ENCODE measurements at regions not wholly inside any gene's neighbourhood (a gene's known extent, or its start where the extent isn't known, plus 50 kb on each side); places are given as distances from the start of the nearest gene placed in this dataset.

DNA sequence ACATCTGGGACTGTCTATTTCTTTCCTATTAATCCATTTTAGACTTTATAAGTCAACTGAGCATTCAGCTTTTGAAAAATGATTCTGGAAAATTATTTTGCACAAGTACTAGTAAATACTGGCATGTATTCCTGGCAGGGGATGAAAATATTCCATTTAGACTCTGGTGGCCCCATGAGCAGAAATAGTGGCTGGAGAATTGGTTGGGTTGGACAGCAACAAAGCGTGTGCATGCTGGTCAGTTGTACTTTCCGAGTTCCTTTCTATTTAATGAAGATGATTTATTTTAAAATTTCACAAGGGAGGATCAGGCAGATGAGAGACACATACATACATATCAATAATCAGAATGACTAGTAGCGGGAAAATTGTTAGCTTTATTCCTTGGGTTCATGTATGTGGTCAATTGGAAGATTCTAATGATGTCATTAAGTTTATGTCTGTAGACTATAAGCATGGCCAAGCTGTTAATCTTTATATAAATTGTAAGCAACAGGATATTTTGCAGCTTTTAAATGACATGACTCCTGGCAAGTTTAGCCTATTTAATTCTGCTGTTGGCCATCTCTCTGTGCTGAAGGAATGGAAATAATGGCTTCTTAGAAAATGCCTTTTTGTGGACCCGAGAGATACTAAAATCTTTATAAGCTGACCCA lies 541.6 kb downstream of the SLC4A3 start:
- no peak for ATAC-seq
- H3F3A ChIP-seq (ENCODE audit: low read length, unreplicated experiment), result no peaks in the 10 kb centered on the region
- H3K79me2 ChIP-seq (ENCODE audit: low read length), result no peaks in the 10 kb centered on the region
- H3K27me3 ChIP-seq (ENCODE audit: low read length), result no peaks in the 10 kb centered on the region
- H2AFZ ChIP-seq (ENCODE audit: low read length), result no peak overlapping the region
- H4K20me1 ChIP-seq (ENCODE audit: low read length), result no peaks in the 10 kb centered on the region
- intact Hi-C loops (cut with micrococcal nuclease), result loop anchor here (5.0 kb wide), 2 partner anchors 108 to 513 kb away; no protein-coding TSS in a partner anchor
- no peaks in the 10 kb centered on the region for H3K9me2 ChIP-seq (replicated peaks; ENCODE audit: low read length)
- CTCF ChIA-PET, result no interaction called here
- no peaks in the 10 kb centered on the region for H3K9me3 ChIP-seq (ENCODE audit: low read length)
- H3K27ac ChIP-seq (ENCODE audit: low read length), result no peak overlapping the region
- H3K4me3 ChIP-seq (ENCODE audit: low read length), result no peak overlapping the region
- DNase-seq, result no peak
- TF ChIP-seq, protein P1, sequence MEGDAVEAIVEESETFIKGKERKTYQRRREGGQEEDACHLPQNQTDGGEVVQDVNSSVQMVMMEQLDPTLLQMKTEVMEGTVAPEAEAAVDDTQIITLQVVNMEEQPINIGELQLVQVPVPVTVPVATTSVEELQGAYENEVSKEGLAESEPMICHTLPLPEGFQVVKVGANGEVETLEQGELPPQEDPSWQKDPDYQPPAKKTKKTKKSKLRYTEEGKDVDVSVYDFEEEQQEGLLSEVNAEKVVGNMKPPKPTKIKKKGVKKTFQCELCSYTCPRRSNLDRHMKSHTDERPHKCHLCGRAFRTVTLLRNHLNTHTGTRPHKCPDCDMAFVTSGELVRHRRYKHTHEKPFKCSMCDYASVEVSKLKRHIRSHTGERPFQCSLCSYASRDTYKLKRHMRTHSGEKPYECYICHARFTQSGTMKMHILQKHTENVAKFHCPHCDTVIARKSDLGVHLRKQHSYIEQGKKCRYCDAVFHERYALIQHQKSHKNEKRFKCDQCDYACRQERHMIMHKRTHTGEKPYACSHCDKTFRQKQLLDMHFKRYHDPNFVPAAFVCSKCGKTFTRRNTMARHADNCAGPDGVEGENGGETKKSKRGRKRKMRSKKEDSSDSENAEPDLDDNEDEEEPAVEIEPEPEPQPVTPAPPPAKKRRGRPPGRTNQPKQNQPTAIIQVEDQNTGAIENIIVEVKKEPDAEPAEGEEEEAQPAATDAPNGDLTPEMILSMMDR (conservative IDR thresholded peaks at IDR 0.05; ENCODE audit: low read depth, low read length), result no peak
- TF ChIP-seq EZH2phosphoT487 (IDR thresholded peaks at IDR 0.05; ENCODE audit: borderline replicate concordance, low read length), result no peak
- TF ChIP-seq EZH2 (IDR thresholded peaks at IDR 0.05; ENCODE audit: low read length, unreplicated experiment), result no peak
- POLR2A ChIA-PET (ENCODE audit: unreplicated experiment), result no interaction called here
- peaks cover 12% of the 10 kb centered on the region for H3K4me1 ChIP-seq (ENCODE audit: insufficient read depth, low read length)
- H3K36me3 ChIP-seq (ENCODE audit: low read depth, low read length), result no peaks in the 10 kb centered on the region
- no TSS peak for BruUV-seq (replicated peaks)
- no peak overlapping the region for H3K4me2 ChIP-seq (ENCODE audit: low read length)
- H3K9ac ChIP-seq (ENCODE audit: low read length), result no peak overlapping the region

DNA sequence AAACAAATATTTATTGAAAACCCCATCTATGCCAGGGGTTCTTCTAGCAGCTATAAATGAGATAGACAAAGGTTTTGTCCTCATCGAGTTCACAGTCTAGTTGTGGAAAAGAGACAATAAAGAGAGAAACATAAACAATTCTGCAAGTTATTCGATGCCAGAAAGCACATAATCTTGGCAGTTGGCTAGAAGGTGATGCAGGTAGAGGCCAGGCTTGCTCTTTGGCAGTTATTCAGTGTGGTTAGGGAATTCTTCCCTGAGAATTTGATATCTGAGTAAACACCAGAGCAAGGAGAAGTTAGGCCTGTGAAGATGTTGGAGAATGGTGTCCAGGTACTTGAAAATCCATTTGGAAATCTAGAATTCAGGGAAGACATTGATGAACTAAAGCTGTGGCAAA lies 547.4 kb downstream of the SLC4A3 start:
- Histone ChIP-seq H3K4me2 (ENCODE audit: low read length) (no peak overlapping the region), H2AFZ (ENCODE audit: low read length) (no peak overlapping the region), H3K27me3 (ENCODE audit: low read length) (no peaks in the 10 kb centered on the region), H3F3A (ENCODE audit: low read length, unreplicated experiment) (no peaks in the 10 kb centered on the region), H3K9me2 (replicated peaks; ENCODE audit: low read length) (no peaks in the 10 kb centered on the region), H3K9ac (ENCODE audit: low read length) (no peak overlapping the region), H3K4me1 (ENCODE audit: insufficient read depth, low read length) (peaks cover 31% of the 10 kb centered on the region), H3K4me3 (ENCODE audit: low read length) (no peak overlapping the region), H3K79me2 (ENCODE audit: low read length) (no peaks in the 10 kb centered on the region), H3K9me3 (ENCODE audit: low read length) (no peaks in the 10 kb centered on the region), H3K36me3 (ENCODE audit: low read depth, low read length) (no peaks in the 10 kb centered on the region), H4K20me1 (ENCODE audit: low read length) (no peaks in the 10 kb centered on the region), H3K27ac (ENCODE audit: low read length) (no peak overlapping the region)
- POLR2A ChIA-PET (ENCODE audit: unreplicated experiment), result no interaction called here
- no peak for TF ChIP-seq EZH2 (IDR thresholded peaks at IDR 0.05; ENCODE audit: low read length, unreplicated experiment)
- TF ChIP-seq, protein P1 (conservative IDR thresholded peaks at IDR 0.05; ENCODE audit: low read depth, low read length), result no peak
- intact Hi-C loops (cut with micrococcal nuclease), result no loop called here
- no TSS peak for BruUV-seq (replicated peaks)
- DNase-seq (peak; percentile 51), ATAC-seq (peak; percentile 23; the same call in 1 of the 2 replicates)
- CTCF ChIA-PET, result interaction anchor here (0.7 kb wide), 1 partner anchor 520 kb away, joined by 3 read pairs; no protein-coding TSS in a partner anchor

DNA sequence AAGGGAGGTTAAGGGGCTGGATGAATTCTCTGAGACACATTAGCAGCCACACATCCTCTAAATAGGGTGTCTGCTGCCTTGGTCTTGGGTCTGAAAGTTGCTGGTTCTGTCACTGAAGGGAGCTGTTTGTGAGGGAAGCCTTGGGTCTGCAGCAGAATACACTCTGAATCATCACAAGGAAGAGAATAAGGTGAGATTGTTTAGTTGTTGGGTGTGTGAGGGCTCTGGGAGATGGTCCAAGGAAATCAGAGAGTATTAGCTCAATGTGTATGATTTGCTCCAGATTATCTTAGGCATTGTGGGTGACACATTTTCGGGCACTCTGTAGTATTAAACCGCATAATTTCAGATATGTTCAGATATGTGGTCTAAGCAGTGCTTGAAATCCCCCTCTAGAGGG lies 548.5 kb downstream of the SLC4A3 start:
- H3K9me2 ChIP-seq (replicated peaks; ENCODE audit: low read length), result no peaks in the 10 kb centered on the region
- no TSS peak for BruUV-seq (replicated peaks)
- H3K9me3 ChIP-seq (ENCODE audit: low read length), result no peaks in the 10 kb centered on the region
- no peaks in the 10 kb centered on the region for H3F3A ChIP-seq (ENCODE audit: low read length, unreplicated experiment)
- H3K27ac ChIP-seq (ENCODE audit: low read length), result peak overlapping the region; percentile 4; the same call in 1 of the 2 replicates
- no peak overlapping the region for H3K4me3 ChIP-seq (ENCODE audit: low read length)
- peaks cover 33% of the 10 kb centered on the region for H3K4me1 ChIP-seq (ENCODE audit: insufficient read depth, low read length)
- H2AFZ ChIP-seq (ENCODE audit: low read length), result no peak overlapping the region
- H3K9ac ChIP-seq (ENCODE audit: low read length), result no peak overlapping the region
- DNase-seq, result peak; percentile 51
- ChIA-PET CTCF (no interaction called here), POLR2A (ENCODE audit: unreplicated experiment) (no interaction called here)
- H3K36me3 ChIP-seq (ENCODE audit: low read depth, low read length), result no peaks in the 10 kb centered on the region
- no peaks in the 10 kb centered on the region for H4K20me1 ChIP-seq (ENCODE audit: low read length)
- H3K27me3 ChIP-seq (ENCODE audit: low read length), result no peaks in the 10 kb centered on the region
- no peaks in the 10 kb centered on the region for H3K79me2 ChIP-seq (ENCODE audit: low read length)
- peak; percentile 96 for ATAC-seq
- H3K4me2 ChIP-seq (ENCODE audit: low read length), result no peak overlapping the region
- TF ChIP-seq, protein P1 (conservative IDR thresholded peaks at IDR 0.05; ENCODE audit: low read depth, low read length), result no peak
- intact Hi-C loops (cut with micrococcal nuclease), result no loop called here
